GM23338 (cell line): ENCODE measurements at regions not wholly inside any gene's neighbourhood (a gene's known extent, or its start where the extent isn't known, plus 50 kb on each side); places are given as distances from the start of the nearest gene placed in this dataset.

Source experiments
- CREB1 ChIP-seq: fragments of 250-450 bp; sonication (Bioruptor Pico); IDR thresholded peaks from 2 replicates; pipeline ENCODE4 v1.5.0; 2020; ENCODE audit warnings: low read depth, mild to moderate bottlenecking, moderate library complexity
- CTCF ChIP-seq, 2 experiments: fragments of 200-600 bp in 1 of 2; sonication (generic) in 1 of 2; conservative IDR thresholded peaks; 2 replicates each; pipeline versions ENCODE4 v1.5.1 to v1.6.1; 2016 to 2017; ENCODE audit warnings: antibody characterized with exemption in 2 of 2, low read depth in 2 of 2, mild to moderate bottlenecking in 2 of 2, moderate library complexity in 1 of 2
- EZH2 ChIP-seq: fragments of 200-600 bp; sonication (generic); IDR thresholded peaks from one replicate; pipeline ENCODE4 v1.8.0; 2017; ENCODE audit warnings: antibody characterized with exemption, mild to moderate bottlenecking, low read depth; ENCODE audit not compliant: unreplicated experiment
- EZH2phosphoT487 ChIP-seq: fragments of 200-600 bp; sonication (generic); IDR thresholded peaks from one replicate; pipeline ENCODE4 v1.8.1; 2018; ENCODE audit warnings: antibody characterized with exemption; ENCODE audit not compliant: unreplicated experiment
- JUNB ChIP-seq: IDR thresholded peaks from one replicate; pipeline ENCODE4 v1.6.1; 2016; ENCODE audit warnings: antibody characterized with exemption; ENCODE audit not compliant: unreplicated experiment
- NANOG ChIP-seq: IDR thresholded peaks from 2 replicates; pipeline ENCODE4 v1.6.1; 2016; ENCODE audit warnings: antibody characterized with exemption, borderline replicate concordance
- POLR2AphosphoS5 ChIP-seq: IDR thresholded peaks from 2 replicates; pipeline ENCODE4 v1.6.1; 2016; ENCODE audit warnings: antibody characterized with exemption, low read depth
- REST ChIP-seq: IDR thresholded peaks from one replicate; pipeline ENCODE4 v1.6.1; 2018; ENCODE audit warnings: antibody characterized with exemption; ENCODE audit not compliant: unreplicated experiment
- ZNF114 ChIP-seq: fragments of 250-450 bp; sonication (Bioruptor Pico); IDR thresholded peaks from 2 replicates; pipeline ENCODE4 v1.5.0; 2020; ENCODE audit warnings: mild to moderate bottlenecking, moderate library complexity
- ZNF331 ChIP-seq: fragments of 250-450 bp; sonication (Bioruptor Pico); IDR thresholded peaks from 2 replicates; pipeline ENCODE4 v1.5.0; 2020; ENCODE audit warnings: low read depth, mild to moderate bottlenecking, moderate library complexity
- ZNF462 ChIP-seq: fragments of 250-450 bp; sonication (Bioruptor Pico); IDR thresholded peaks from 2 replicates; pipeline ENCODE4 v1.5.0; 2020; ENCODE audit warnings: mild to moderate bottlenecking, moderate library complexity
- TF ChIP-seq, protein P1 (sequence below): IDR thresholded peaks from 2 replicates; pipeline ENCODE4 v1.6.1; 2016; ENCODE audit warnings: antibody characterized with exemption

GRCh38 chr5:66273121-66273520 is 129.0 kb downstream of the SREK1 start (continued):
- TF ChIP-seq ZNF462 (CRISPR knock-in tag): no peak
- no peak for TF ChIP-seq ZNF114 (CRISPR knock-in tag)
- no peak for TF ChIP-seq CTCF (conservative IDR thresholded peaks at IDR 0.05; ENCODE audit: low read depth in 2 of 2)
- TF ChIP-seq ZNF331 (CRISPR knock-in tag): no peak
- TF ChIP-seq, protein P1, sequence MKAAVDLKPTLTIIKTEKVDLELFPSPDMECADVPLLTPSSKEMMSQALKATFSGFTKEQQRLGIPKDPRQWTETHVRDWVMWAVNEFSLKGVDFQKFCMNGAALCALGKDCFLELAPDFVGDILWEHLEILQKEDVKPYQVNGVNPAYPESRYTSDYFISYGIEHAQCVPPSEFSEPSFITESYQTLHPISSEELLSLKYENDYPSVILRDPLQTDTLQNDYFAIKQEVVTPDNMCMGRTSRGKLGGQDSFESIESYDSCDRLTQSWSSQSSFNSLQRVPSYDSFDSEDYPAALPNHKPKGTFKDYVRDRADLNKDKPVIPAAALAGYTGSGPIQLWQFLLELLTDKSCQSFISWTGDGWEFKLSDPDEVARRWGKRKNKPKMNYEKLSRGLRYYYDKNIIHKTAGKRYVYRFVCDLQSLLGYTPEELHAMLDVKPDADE: no peak
- TF ChIP-seq CREB1: no peak
- TF ChIP-seq JUNB: no peak
- no peak for TF ChIP-seq REST
- no peak for TF ChIP-seq EZH2phosphoT487
- TF ChIP-seq POLR2AphosphoS5: no peak
- no peak for TF ChIP-seq EZH2
- TF ChIP-seq NANOG: no peak
